NOMO-1 treated with DMSO at 0.1 percent for 48 hours (cell line): ENCODE measurements at regions not wholly inside any gene's neighbourhood (a gene's known extent, or its start where the extent isn't known, plus 50 kb on each side); places are given as distances from the start of the nearest gene placed in this dataset.
"Not testable (repeated sequence)": the region's sequence is repeated elsewhere in the genome, so short reads cannot be mapped to it uniquely, and the experiment has no call there.

Experiments
- DNase-seq: peaks from one replicate; lab custom pipeline; 2025; ENCODE audit not compliant: unreplicated experiment; lab: John Stamatoyannopoulos, UW

DNA sequence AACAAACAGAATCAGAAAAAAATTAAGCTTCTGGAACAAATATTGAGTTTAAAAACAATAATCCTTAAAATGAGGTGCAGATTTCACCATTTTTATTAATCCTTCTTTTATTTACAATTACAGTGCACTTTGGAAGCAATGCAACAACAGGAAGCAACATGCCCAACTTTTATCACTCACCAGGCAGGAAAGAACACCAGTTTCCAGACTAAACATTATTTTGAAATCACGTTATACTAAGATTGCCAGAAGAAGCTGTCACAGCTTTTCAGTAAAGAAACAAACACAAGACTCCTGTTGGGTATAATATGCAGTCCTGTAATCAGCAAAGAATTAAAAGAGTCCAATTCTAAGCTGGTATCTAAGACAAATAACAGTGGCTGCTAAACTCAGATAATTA lies 137.9 kb upstream of the ZC3H15 start:
- DNase-seq, result no peak

DNA sequence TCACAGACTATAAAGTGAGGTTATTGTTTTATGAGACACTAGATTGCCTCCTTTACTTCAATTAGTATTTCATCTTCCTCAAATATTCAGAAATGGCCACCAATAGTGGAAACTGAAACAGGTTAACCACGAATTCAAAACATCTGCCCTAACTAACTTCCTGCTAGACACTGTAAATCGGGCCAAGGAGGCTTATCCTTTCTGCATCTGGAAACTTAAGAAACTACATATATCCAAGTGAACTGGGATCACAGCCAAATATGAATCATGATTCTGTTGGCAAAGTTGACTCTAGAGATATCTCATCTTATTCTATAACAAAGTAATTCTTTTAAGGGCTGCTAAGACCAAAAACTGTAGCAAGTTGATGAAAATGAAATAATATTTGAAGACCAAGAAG lies 136.6 kb upstream of the ZC3H15 start:
- DNase-seq, result no peak

DNA sequence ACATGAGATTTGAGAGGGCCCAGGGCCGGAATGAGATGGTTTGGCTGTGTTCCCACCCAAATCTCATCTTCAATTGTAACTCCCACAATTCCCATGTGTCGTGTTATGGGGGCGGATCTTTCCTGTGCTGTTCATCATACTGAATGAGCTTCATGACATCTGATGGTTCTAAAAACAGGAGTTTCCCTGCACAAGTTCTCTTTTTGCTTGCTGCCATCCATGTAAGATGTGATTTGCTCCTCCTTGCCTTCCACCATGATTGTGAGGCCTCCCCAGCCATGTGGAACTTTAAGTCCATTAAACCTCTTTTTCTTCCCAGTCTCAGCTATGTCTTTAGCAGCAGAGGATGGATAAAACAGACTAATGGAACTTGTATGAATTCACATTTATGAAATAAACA lies 131.9 kb upstream of the ZC3H15 start:
- DNase-seq, result not testable (repeated sequence)

DNA sequence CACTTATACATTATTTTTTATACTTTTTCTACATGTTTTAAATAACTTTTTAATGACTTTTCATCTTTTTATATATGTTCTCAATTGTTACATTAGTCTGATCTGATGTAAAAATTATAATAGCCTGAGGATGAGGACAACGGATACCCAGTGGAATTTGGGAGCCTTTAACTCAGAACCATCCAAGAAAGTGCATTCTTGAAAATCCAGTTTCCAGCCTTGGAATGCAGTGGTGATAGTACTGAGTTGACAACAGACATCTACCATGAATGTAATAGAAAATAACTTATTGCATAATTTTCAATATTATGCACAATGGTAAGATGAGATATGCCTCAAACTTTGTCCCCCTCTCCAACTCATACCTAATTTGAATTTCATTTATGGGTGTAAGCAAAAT lies 120.7 kb upstream of the ZC3H15 start:
- DNase-seq, result no peak

DNA sequence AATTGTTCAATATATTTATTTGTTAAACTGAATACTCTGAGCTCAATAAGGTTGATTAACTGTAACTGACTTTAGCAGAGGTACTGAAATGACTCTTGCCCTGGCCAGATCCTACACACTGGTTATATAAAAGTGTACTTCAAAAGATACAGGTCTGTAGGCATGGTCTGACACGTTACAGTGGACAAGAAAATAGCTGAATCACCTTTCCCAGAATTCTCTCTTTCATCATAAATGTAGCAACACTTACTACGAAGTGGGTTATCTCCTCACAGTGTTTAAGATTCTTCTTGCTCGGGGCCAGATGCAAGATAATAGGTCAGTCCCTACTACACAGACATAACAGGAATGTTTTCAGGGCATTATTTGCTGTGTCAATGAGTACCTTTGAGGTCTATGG lies 107.0 kb upstream of the ZC3H15 start:
- DNase-seq, result no peak

DNA sequence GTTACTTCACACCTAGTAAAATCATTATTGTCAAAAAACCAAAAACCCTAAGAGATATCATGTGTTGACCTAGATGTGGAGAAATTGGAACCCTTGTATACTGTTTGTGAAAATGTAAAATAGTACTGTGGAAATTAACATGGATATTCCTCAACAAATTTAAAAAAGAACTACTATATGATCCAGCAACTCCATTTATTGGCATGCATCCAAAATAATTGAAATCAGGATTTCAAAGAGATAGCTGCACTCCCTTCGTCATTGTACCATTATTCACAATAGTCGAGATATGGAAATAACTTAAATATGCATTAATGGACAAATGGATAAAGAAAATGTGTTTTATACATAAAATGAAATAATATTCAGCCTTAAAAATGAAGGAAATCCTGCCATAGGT lies 105.3 kb upstream of the ZC3H15 start:
- DNase-seq, result no peak

DNA sequence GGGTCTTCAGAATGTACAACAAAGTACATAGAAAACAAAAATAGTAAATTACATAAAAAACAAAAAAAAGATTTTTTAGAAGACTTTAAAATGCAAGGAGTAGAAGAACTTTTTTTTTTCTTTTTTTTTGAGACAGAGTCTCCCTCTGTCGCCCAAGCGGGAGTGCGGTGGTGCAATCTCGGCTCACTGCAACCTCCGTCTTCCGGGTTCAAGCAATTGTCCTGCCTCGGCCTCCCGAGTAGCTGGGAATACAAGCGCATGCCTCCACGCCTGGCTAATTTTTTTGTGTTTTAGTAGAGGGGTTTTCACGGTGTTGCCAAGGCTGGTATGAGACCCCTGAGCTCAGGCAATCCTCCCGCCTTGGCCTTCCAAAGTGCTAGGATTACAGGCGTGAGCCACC lies 104.5 kb upstream of the ZC3H15 start:
- DNase-seq, result no peak

DNA sequence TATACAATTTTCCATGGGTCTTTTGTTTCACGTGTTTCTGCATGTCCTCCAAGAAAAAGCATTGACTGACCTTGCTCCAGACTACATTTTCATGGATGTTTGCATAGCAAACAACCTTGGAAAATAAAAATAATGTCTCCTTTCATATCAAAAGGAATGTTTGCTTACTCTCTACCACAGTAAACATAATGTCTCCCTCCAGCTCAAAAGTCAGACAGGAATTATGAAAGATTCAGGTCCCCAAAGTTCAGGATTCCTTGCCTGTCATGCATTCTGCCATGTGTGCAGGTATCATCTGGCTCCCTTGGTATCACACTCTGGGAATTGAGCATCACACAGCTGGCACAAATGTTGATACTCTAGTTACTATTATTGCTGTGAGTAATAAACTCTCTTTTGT lies 103.1 kb upstream of the ZC3H15 start:
- DNase-seq, result no peak

DNA sequence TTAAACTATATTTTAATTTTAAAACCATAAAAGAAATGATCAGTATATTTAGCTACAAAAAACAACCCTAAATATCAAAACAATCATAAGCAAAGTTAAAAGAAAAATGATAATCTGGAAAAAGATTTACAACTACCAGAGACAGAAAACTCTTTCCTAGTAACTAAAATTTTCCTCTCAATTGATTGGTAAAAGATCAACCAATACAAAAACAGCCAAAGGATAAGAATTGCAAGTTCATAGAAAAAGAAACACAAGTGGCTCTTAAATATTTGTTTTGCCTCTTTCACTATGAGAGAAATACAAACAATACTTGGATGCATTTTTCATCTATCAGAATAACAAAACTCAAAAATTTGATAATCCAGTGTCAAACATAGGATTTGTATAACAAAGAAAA lies 101.8 kb upstream of the ZC3H15 start:
- no peak for DNase-seq

DNA sequence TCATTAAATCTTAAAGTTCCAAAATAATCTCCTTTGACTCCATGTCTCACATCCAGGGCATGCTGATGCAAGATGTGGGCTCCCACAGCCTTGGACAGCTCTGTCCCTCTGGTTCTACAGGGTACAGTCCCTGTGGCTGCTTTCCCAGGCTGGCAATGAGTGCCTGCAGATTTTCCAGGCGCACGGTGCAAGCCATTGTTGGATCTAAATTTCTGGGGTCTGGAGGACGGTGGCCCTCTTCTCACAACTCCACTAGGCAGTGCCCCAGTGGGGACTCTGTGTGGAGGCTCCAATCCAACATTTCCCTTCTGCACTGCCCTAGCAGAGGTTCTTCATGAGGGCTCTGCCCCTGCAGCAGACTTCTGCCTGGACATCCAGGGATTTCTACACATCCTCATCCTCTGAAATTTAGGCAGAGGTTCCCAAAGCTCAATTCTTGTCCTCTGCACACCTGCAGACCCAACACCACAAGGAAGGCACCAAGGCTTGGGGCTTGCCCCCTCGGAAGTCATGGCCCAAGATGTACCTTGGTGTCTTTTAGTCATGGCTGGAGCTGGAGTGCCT lies 100.3 kb upstream of the ZC3H15 start:
- DNase-seq, result not testable (repeated sequence)

DNA sequence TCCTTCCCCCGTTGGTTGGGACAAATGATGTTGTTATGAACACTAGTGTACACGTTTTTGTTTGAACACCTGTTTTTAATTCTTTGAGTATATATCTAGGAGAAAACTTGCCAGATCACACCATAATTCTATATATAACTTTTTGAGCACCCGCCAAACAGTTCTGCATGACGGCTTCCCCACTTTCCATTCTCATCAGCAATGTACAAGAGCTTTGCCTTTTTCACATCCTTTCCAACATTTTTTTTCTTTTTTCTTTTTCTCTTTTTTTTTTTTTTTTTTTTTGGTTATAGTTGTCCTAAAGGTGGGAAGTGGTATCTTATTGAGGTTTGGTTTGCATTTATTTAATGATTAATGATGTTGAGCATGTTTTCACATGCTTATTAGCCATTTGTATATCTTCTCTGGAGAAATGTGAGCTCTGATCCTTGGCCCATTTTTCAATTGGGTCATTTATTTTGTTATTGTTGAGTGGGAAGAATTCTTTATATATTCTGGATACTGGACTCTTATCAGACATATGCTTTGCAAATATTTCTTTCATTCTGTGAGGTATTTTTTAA lies 86.9 kb upstream of the ZC3H15 start:
- no peak for DNase-seq

DNA sequence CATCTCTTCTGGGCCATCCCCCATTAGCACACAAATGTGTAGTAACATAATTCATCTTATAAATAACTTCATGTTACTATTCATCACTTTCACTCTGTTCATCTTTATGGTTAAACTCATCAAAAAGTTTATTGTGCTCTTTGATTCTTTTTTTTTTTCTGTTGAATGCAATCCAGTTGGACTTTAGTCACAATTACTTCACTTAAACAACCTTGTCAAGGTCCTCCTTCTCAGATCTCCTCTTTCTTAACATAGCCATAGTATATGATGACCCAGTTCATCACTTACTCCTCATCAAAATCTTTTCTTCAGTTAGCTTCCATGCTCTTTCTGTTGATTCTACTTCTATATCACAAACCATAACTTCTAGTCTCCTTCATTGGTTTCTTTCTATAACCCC lies 80.2 kb upstream of the ZC3H15 start:
- DNase-seq, result no peak

DNA sequence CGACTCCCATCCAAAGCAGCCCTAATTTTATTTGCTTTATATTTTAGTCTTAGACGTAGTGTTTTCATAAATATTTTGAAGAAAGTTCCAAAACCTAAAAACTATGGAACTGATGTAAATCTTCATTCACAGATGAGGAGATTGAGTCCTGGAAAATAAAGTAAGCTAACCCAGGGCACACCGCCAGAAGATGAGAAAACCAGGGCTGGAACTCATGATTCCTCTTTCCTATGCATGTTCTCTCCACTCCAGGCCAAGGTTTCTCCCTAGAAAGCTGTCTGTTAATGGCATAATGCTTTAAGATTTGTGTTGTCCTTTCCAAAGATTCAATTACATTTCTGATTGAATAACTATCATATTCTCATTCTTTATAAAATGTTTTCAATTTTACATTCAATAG lies 78.4 kb upstream of the ZC3H15 start:
- no peak for DNase-seq

DNA sequence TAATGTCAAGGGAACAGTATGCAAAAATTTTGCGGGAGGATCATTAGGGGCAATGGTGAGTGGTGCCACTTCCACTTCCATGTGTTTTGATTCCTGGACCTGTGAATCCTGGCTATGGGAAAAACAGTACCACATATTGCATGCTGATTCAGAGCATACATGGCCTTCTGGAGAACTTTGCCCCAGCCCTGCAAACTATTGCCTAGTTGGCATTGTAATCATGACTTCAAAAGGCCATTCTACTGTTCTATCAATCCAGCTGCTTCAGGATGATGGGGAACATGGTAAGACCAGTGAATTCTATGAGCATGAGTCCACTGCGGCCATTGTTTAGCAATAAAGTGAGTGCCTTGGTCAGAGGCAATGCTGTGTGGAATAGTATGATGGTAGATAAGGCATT lies 75.3 kb upstream of the ZC3H15 start:
- no peak for DNase-seq

DNA sequence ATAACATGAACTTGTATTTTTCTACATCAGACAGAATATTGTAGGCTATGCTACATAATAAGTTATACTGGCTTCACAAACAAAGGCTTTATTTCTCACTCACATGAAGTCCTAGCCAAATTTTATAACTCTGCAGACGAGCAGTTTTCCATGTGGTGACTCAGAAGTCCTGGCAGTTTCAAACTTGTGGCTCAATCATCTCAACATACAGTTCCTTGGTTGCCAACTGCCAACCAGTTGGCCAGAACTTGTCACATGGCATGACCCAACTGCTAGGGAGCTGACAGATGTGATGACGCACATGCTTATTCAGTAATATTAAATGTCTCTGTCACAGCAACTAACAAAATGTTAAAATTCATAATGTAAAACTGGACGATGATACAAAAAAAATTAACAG lies 63.8 kb upstream of the ZC3H15 start:
- DNase-seq, result no peak

DNA sequence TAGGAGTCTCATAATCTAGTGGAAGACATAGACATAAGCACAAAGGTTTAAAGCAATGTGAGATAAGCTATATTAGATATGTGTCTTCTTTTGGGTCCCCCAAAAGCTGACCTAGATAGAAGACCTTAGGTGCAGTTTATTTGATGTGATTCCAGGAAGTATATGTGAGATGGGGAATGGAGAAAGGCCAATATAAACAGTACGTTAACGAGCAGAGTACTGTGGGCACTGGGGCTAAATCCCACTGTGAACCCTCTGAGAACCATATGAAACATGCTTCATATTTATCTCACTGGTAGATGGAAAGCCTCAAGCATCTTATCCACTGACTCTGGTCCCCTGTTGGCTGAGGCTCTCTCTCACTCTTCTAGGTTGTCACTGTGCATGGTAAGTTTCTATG lies 62.6 kb upstream of the ZC3H15 start:
- DNase-seq, result no peak

DNA sequence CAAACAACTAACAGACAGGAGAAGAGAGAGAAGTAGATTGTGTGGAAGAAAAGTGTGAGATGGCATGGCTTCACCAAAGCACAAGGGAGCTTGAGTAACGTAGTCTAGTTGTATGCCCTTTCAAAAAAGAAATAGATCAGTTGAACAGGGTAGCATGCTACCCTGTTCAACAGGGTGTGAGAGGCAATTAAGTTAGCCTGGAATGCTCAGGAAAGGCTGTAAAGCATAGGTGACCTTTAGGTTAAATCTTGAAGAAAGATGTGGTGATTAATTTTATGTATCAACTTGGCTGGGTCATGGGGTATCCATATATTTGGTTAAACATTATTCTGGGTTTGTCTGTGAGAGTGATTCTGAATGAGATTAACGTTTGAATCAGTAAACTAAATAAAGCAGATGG lies 61.8 kb upstream of the ZC3H15 start:
- DNase-seq, result no peak

DNA sequence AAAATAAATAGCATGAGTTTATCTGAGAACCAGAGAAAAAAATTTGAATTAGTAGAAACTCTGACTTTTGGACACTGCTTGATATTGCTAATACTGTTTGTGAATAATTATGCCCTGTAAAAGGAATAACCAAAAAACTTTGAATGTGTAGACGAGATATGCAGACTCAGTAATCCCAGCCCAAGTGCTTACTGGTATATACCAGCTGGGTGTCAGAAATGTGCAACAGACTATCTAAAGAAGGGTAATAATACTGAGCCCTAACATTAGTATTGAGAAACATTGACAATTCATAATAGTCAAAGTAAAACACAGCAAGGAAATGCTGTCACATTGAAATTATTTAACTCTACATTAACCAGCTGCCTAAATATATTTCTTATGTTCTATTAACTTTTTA lies 60.5 kb upstream of the ZC3H15 start:
- DNase-seq, result no peak

DNA sequence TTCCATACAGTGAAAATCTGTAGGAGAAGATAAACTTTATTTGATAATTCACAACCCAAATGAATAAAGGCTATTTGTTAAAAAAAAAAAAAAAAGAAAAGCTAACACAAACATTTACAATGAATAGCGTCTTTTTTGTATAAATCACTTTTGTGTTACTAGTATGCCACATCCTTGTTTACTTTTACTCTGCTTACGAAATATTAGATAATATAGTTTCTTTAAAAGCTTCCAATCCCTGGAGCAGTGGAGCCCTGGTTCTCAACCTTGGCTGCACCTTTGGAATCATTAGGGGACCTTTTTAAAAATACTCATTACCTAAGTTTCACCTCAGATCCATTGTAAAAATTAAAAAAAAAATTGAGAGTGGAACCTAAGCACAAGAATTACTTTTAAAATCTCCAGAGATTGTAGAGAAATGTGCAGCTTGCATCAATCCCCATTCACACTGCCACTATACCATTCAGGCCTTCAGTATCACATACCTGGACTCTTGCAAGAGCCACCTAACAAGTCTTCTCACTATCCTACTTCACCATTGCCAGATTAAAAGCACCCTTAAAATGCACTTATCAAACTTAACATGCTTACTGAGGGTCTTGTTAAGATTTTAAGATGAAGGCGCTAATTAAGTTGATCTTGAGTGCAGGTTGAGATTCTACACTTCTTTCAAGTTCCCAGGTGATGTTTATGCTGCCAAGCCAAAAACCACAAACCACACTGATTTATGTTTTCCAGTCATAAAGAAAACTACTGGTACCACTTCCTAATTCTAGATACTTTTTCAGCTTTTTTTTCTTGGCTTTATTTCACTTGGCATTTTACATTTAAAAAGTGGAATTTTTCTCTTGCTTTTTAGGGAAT lies 59.7 kb upstream of the ZC3H15 start:
- peak; percentile 29 for DNase-seq

DNA sequence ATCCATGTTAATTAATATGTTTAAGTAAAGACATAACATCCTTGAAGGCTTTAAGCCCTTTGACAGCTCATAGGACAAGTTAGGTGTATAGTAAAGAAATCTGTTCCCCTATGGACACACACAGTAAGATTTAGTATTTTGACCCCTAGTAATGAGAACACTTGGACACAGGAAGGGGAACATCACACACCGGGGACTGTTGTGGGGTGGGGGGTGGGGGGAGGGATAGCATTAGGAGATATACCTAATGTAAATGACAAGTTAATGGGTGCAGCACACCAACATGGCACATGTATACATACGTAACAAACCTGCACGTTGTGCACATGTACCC lies 59.1 kb upstream of the ZC3H15 start:
- not testable (repeated sequence) for DNase-seq

DNA sequence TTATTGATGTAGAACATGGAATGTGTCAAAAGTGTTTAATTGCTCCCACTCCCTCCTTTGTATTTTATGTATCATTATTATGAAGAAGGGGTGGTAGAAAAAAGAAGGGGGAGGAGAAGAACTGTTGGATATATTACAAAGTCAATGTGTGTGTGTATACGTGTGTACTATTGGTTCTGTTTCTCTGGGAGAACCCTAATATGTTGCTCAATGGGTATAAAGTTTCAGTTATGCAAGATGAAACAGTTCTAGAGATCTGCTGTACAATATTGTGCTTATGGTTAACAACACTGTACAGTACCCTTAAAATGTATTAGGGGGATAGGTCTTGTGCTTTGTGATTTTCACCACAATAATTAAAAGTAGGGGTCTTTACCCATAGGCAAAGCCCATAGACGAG lies 58.1 kb upstream of the ZC3H15 start:
- no peak for DNase-seq

DNA sequence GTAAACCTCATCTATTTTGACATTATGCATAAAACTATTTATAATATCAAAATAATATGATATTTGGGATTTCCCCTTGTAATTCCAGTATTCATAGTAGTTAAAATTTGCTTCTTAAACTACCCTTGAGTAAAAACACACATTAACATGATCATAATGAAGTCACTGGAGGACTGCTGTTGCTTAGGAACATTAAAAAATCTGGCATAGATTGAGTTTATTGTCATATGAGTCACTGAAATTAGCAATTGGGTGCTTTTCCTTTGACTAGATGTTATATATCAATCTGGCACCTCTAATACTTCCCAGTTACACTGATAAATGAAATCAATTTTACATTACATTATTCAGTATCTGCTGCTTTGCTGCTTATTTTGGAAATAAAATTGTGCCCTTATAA lies 57.0 kb upstream of the ZC3H15 start:
- no peak for DNase-seq

DNA sequence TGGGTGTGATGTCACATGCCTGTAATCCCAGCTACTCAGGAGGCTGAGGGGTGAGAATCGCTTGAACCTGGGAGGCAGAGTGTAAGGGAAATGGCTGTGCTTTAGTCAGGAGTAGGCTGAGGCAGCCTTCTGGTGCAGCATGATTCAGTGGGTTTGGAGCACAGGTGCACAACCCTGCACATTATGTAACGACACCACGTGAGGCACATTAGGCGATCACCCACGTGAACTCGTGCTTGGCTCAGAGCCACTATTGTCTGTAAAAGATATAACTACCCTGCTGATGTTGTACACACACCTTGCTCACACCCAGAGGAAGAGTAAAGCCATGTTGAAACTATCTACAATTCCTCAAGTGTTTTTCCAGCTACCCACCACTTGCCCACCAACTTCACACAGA lies 54.8 kb upstream of the ZC3H15 start:
- DNase-seq, result no peak
